Activated CD4-positive, alpha-beta memory T cell treated with anti-CD3 and anti-CD28 coated beads for 36 hours (primary cell): ENCODE measurements at regions not wholly inside any gene's neighbourhood (a gene's known extent, or its start where the extent isn't known, plus 50 kb on each side); places are given as distances from the start of the nearest gene placed in this dataset.
"Not testable (repeated sequence)": the region's sequence is repeated elsewhere in the genome, so short reads cannot be mapped to it uniquely, and the experiment has no call there.

Experiments used
- CTCF ChIA-PET: fragments of 350-600 bp; sonication (Branson Sonifier 250); formaldehyde crosslinking; loops from one replicate; lab custom pipeline; 2021; ENCODE audit warnings: antibody characterized with exemption, inconsistent platforms; lab: Charles Lee
- POLR2A ChIA-PET: fragments of 350-600 bp; sonication (Branson Sonifier 250); formaldehyde crosslinking; loops from one replicate; lab custom pipeline; 2021; ENCODE audit warnings: antibody characterized with exemption; lab: Charles Lee
- DNase-seq: peaks from one replicate; pipeline ENCODE4 v3.0.0-alpha.2; 2020
- H3K27ac Mint-ChIP-seq: one replicate; pipeline ENCODE4 v1.8.0; 2021; ENCODE audit warnings: mixed read lengths
- H3K27me3 Mint-ChIP-seq: one replicate; pipeline ENCODE4 v1.8.0; 2021; ENCODE audit warnings: mixed read lengths
- H3K36me3 Mint-ChIP-seq: one replicate; pipeline ENCODE4 v1.8.0; 2021; ENCODE audit warnings: mixed read lengths
- H3K4me1 Mint-ChIP-seq: one replicate; pipeline ENCODE4 v1.8.0; 2021; ENCODE audit warnings: low read depth, mixed read lengths
- H3K4me3 Mint-ChIP-seq: one replicate; pipeline ENCODE4 v1.8.0; 2021; ENCODE audit warnings: mild to moderate bottlenecking, mixed read lengths
- H3K9me3 Mint-ChIP-seq: one replicate; pipeline ENCODE4 v1.8.0; 2021; ENCODE audit warnings: mixed read lengths
- intact Hi-C: fragments of 100-400 bp; cut with micrococcal nuclease; formaldehyde crosslinking; loops from one replicate; pipeline ENCODE4 v1.15.1; 2023

DNA sequence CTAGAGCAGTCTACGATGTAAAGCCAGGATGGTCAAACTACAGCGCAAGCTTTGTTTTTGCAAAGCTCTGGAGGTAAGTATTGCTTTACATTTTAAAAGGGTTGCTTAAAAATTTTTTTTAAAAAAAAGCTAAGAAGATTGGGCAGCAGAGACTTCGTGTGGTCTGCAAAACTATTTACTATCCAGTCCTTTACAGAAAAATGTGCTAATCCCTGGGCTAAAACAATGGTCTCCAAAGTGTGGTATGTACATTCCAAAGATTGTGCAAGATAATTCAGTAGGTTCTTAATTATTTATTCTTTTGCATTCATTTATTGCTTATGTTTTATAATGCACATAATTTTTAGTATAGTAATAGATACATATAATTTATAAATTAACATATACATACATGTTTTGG lies 113.2 kb downstream of the MFAP3L start:
- Mint-ChIP-seq H3K4me3 (no peak overlapping the region), H3K9me3 (peaks cover 8% of the 10 kb centered on the region), H3K36me3 (no peaks in the 10 kb centered on the region), H3K4me1 (no peaks in the 10 kb centered on the region), H3K27ac (no peak overlapping the region), H3K27me3 (peaks cover 4% of the 10 kb centered on the region)
- no peak for DNase-seq
- ChIA-PET CTCF (no interaction called here), POLR2A (no interaction called here)
- intact Hi-C loops, result no loop called here

DNA sequence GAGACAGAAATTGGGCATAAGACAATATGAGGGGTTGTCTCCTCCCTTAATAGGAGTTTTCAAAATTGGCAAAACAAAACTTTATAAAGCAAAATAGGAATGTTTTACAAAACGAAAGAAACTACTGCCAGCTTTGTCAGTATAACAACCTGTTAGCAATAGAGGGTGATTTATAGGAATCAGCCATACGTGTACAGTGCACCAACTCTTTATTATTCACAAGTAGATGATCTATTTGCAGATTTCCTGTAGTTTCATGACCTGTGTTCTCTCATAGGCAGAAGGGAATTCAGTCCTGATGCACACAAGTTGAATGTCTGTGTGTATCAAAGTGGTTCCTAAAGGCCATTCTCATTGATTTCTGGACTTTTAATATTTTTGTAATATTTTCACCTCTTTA lies 116.3 kb downstream of the MFAP3L start:
- ChIA-PET POLR2A (no interaction called here), CTCF (no interaction called here)
- no peak for DNase-seq
- no peaks in the 10 kb centered on the region for H3K9me3 Mint-ChIP-seq
- H3K4me3 Mint-ChIP-seq, result no peak overlapping the region
- H3K27me3 Mint-ChIP-seq, result peaks cover 4% of the 10 kb centered on the region
- no peak overlapping the region for H3K27ac Mint-ChIP-seq
- H3K36me3 Mint-ChIP-seq, result no peaks in the 10 kb centered on the region
- intact Hi-C loops, result no loop called here
- no peaks in the 10 kb centered on the region for H3K4me1 Mint-ChIP-seq

GRCh38 chr4:169909479-169909878 lies 116.7 kb downstream of the MFAP3L start:
- CTCF ChIA-PET, result no interaction called here
- no peaks in the 10 kb centered on the region for H3K4me1 Mint-ChIP-seq
- POLR2A ChIA-PET, result interaction anchor here (1.0 kb wide), 1 partner anchor 8 kb away, joined by 3 read pairs; no protein-coding TSS in a partner anchor
- intact Hi-C loops, result no loop called here
- H3K9me3 Mint-ChIP-seq, result no peaks in the 10 kb centered on the region
- peaks cover 4% of the 10 kb centered on the region for H3K27me3 Mint-ChIP-seq
- no peaks in the 10 kb centered on the region for H3K36me3 Mint-ChIP-seq
- H3K4me3 Mint-ChIP-seq, result no peak overlapping the region
- no peak overlapping the region for H3K27ac Mint-ChIP-seq
- DNase-seq, result no peak

DNA sequence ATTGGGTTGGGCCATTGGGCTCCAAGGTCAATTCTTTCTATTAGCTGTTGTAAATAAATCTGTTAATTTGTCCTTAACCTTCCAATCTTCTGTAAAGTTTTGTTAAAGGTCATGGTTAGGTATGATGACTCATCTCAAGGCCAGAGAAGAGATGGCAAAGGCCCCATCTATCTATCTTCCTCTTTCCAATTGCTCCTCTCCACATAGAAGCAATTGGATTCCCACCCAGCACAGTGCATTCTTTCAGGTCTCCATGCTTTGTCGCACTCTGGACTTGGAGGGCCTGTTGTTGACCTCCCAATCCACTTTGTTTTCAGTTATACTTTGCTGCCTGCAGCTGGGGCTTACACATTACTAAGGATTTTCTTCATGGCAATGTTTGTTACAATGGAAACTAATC lies 118.5 kb downstream of the MFAP3L start:
- no peaks in the 10 kb centered on the region for H3K9me3 Mint-ChIP-seq
- H3K27ac Mint-ChIP-seq, result no peak overlapping the region
- intact Hi-C loops, result no loop called here
- no peak overlapping the region for H3K4me3 Mint-ChIP-seq
- H3K27me3 Mint-ChIP-seq, result peaks cover 10% of the 10 kb centered on the region
- DNase-seq, result no peak
- no peaks in the 10 kb centered on the region for H3K4me1 Mint-ChIP-seq
- CTCF ChIA-PET, result no interaction called here
- POLR2A ChIA-PET, result no interaction called here
- H3K36me3 Mint-ChIP-seq, result no peaks in the 10 kb centered on the region

GRCh38 chr4:169906821-169907220 lies 119.4 kb downstream of the MFAP3L start:
- H3K4me3 Mint-ChIP-seq, result no peak overlapping the region
- peaks cover 10% of the 10 kb centered on the region for H3K27me3 Mint-ChIP-seq
- H3K9me3 Mint-ChIP-seq, result no peaks in the 10 kb centered on the region
- no peak overlapping the region for H3K27ac Mint-ChIP-seq
- H3K4me1 Mint-ChIP-seq, result no peaks in the 10 kb centered on the region
- no peaks in the 10 kb centered on the region for H3K36me3 Mint-ChIP-seq
- ChIA-PET CTCF (no interaction called here), POLR2A (no interaction called here)
- intact Hi-C loops, result no loop called here
- DNase-seq, result no peak

- Mint-ChIP-seq H3K9me3 (no peaks in the 10 kb centered on the region), H3K4me1 (no peaks in the 10 kb centered on the region), H3K27me3 (peaks cover 10% of the 10 kb centered on the region), H3K4me3 (no peak overlapping the region), H3K27ac (no peak overlapping the region), H3K36me3 (no peaks in the 10 kb centered on the region)
- intact Hi-C loops, result no loop called here
- ChIA-PET CTCF (no interaction called here), POLR2A (no interaction called here)
- DNase-seq, result no peak
These were observed 120.1 kb downstream of the MFAP3L start for GRCh38 chr4:169906104-169906503.

DNA sequence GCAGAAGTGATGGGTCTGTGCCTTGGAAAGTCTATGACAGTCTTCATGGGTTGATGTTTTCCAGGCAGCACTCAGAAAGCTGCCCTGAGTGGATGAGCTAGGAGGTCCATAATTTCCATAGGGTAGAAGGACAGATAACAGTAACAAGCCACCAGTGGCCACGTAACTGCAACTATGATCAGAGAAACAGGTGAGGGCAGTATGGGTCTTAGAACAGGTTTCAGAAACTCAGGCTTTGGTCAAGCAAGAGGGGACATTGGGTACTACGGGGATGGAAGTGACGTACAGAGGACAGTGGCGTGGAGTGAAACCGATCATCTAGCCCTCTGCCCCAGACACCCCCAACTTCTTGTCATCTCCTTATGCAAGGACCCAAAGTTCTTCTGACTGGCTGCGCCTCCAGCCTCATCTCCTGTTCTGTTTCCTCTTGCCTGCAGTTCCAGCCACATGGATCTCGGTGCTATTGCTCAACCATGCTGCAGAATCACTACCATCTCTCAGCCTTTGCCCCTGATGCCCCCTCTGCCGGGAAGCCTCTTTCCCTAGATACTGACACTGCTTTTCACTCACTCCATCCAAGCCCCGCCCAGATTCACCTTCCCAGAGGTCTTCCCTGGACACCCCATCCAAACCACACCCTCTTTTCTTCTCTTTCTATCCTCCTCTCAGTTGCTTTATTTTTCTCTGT lies 123.4 kb downstream of the MFAP3L start:
- intact Hi-C loops, result no loop called here
- Mint-ChIP-seq H3K36me3 (no peaks in the 10 kb centered on the region), H3K4me1 (no peaks in the 10 kb centered on the region), H3K9me3 (no peaks in the 10 kb centered on the region), H3K27me3 (peaks cover 11% of the 10 kb centered on the region), H3K4me3 (no peak overlapping the region), H3K27ac (no peak overlapping the region)
- DNase-seq, result no peak
- CTCF ChIA-PET, result no interaction called here
- POLR2A ChIA-PET, result no interaction called here

- Mint-ChIP-seq H3K4me1 (no peaks in the 10 kb centered on the region), H3K36me3 (no peaks in the 10 kb centered on the region), H3K4me3 (no peak overlapping the region), H3K9me3 (no peaks in the 10 kb centered on the region), H3K27me3 (peaks cover 8% of the 10 kb centered on the region), H3K27ac (no peak overlapping the region)
- intact Hi-C loops, result no loop called here
- DNase-seq, result no peak
- ChIA-PET POLR2A (no interaction called here), CTCF (no interaction called here)
These were observed 125.9 kb downstream of the MFAP3L start for GRCh38 chr4:169900241-169900845.

- intact Hi-C loops, result no loop called here
- no peaks in the 10 kb centered on the region for H3K9me3 Mint-ChIP-seq
- DNase-seq, result no peak
- H3K4me3 Mint-ChIP-seq, result no peak overlapping the region
- no peaks in the 10 kb centered on the region for H3K36me3 Mint-ChIP-seq
- H3K4me1 Mint-ChIP-seq, result no peaks in the 10 kb centered on the region
- H3K27ac Mint-ChIP-seq, result no peak overlapping the region
- CTCF ChIA-PET, result no interaction called here
- POLR2A ChIA-PET, result no interaction called here
- H3K27me3 Mint-ChIP-seq, result peaks cover 8% of the 10 kb centered on the region
These were observed 126.9 kb downstream of the MFAP3L start for GRCh38 chr4:169899295-169899694.

GRCh38 chr4:169898095-169898494 lies 128.1 kb downstream of the MFAP3L start:
- Mint-ChIP-seq H3K27ac (no peak overlapping the region), H3K4me3 (no peak overlapping the region), H3K27me3 (peaks cover 4% of the 10 kb centered on the region), H3K9me3 (no peaks in the 10 kb centered on the region), H3K4me1 (no peaks in the 10 kb centered on the region), H3K36me3 (no peaks in the 10 kb centered on the region)
- intact Hi-C loops, result no loop called here
- ChIA-PET POLR2A (no interaction called here), CTCF (no interaction called here)
- DNase-seq, result no peak

DNA sequence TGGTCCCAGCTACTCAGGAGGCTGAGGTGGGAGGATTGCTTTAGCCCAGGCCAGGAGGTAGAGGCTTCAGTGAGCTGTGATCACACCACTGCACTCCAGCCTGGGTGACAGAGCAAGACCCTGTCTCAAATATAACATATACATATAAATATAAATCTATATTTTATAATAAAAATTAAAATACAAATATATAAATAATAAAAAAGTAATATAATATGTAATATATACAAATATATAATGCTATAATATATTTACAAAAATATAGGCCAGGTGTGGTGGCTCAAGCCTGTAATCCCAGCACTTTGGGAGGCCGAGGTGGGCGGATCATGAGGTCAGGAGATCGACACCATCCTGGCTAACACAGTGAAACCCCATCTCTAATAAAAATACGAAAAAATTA lies 131.4 kb downstream of the MFAP3L start:
- CTCF ChIA-PET, H3K4me1 Mint-ChIP-seq, H3K27ac Mint-ChIP-seq, H3K9me3 Mint-ChIP-seq, H3K27me3 Mint-ChIP-seq, DNase-seq, H3K4me3 Mint-ChIP-seq, POLR2A ChIA-PET, H3K36me3 Mint-ChIP-seq, intact Hi-C loops: not testable (repeated sequence)

- Mint-ChIP-seq H3K36me3 (no peaks in the 10 kb centered on the region), H3K4me3 (no peak overlapping the region), H3K27ac (no peak overlapping the region), H3K4me1 (no peaks in the 10 kb centered on the region), H3K9me3 (peaks cover 7% of the 10 kb centered on the region), H3K27me3 (no peaks in the 10 kb centered on the region)
- intact Hi-C loops, result no loop called here
- ChIA-PET CTCF (no interaction called here), POLR2A (no interaction called here)
- DNase-seq, result no peak
These were observed 128.1 kb upstream of the HPF1 start for GRCh38 chr4:169885893-169886292.

DNA sequence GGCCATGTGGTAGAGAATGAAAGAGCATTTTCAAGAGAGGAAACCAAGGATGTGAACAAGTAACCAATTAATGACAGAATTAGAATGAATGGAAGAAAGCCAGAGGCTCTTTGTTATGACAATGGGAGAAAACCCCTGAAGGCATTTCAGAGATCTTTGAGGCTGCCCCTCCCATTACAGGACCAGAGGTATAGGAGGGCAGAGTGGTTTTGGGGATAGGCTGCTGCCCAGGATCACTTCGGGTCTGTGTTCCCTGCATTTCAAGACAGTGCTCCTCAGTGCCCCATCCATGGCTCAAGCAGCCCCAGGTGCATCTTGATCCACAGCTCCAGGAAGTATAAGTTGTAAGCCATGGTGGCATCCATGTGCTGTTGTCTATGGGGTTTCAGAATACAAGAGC lies 124.0 kb upstream of the HPF1 start:
- H3K27me3 Mint-ChIP-seq, result no peaks in the 10 kb centered on the region
- intact Hi-C loops, result no loop called here
- no peak overlapping the region for H3K4me3 Mint-ChIP-seq
- no peak for DNase-seq
- H3K9me3 Mint-ChIP-seq, result no peaks in the 10 kb centered on the region
- H3K27ac Mint-ChIP-seq, result no peak overlapping the region
- ChIA-PET POLR2A (no interaction called here), CTCF (no interaction called here)
- H3K4me1 Mint-ChIP-seq, result no peaks in the 10 kb centered on the region
- H3K36me3 Mint-ChIP-seq, result no peaks in the 10 kb centered on the region
